Left lung (tissue), 4 donors: ENCODE measurements at regions not wholly inside any gene's neighbourhood (a gene's known extent, or its start where the extent isn't known, plus 50 kb on each side); places are given as distances from the start of the nearest gene placed in this dataset.

Source experiments
- ATAC-seq: fragments of 200-7000 bp; cut with Tn5 transposase; one replicate; pipeline ENCODE4 v1.9.1; 2020; ENCODE audit warnings: moderate library complexity
- DNase-seq, 4 donors: peaks; one replicate each; pipeline ENCODE4 v3.0.0-alpha.2; 2013 to 2020
- H3K27ac ChIP-seq, 2 donors: fragments of 200-600 bp; sonication (generic) in 1 of 2; one replicate each; pipeline versions ENCODE4 v1.5.0 to v1.8.0; 2020 to 2021
- H3K27me3 ChIP-seq, 2 donors: fragments of 200-600 bp; sonication (generic) in 1 of 2; one replicate each; pipeline versions ENCODE4 v1.5.0 to v1.8.0; 2020 to 2021
- H3K36me3 ChIP-seq, 2 donors: fragments of 200-600 bp; sonication (generic) in 1 of 2; one replicate each; pipeline versions ENCODE4 v1.5.0 to v1.8.0; 2020 to 2021
- H3K4me1 ChIP-seq, 2 donors: fragments of 200-600 bp; one replicate each; pipeline ENCODE4 v1.8.0; 2021
- H3K4me3 ChIP-seq, 2 donors: fragments of 200-600 bp; sonication (generic) in 1 of 2; one replicate each; pipeline versions ENCODE4 v1.5.0 to v1.8.0; 2020 to 2021; ENCODE audit warnings: mild to moderate bottlenecking in 1 of 2
- H3K9me3 ChIP-seq, 2 donors: fragments of 200-600 bp; sonication (generic) in 1 of 2; one replicate each; pipeline versions ENCODE4 v1.5.0 to v1.8.0; 2020 to 2021
- intact Hi-C, 2 donors: fragments of 100-400 bp; cut with DNase I; formaldehyde crosslinking; loops; one replicate each; pipeline versions ENCODE4 v1.11.2 to v1.14.2; 2022
- TF ChIP-seq, protein P1 (sequence below), 2 donors: fragments of 200-600 bp; sonication (generic) in 1 of 2; IDR thresholded peaks; one replicate each; pipeline versions ENCODE4 v1.5.0 to v1.8.0; 2021; ENCODE audit warnings: antibody characterized with exemption in 2 of 2
- donor health status: DM: no; HTN: yes; CAD: no.
- donor health status: DM: no; HTN: no; CAD: no.

DNA sequence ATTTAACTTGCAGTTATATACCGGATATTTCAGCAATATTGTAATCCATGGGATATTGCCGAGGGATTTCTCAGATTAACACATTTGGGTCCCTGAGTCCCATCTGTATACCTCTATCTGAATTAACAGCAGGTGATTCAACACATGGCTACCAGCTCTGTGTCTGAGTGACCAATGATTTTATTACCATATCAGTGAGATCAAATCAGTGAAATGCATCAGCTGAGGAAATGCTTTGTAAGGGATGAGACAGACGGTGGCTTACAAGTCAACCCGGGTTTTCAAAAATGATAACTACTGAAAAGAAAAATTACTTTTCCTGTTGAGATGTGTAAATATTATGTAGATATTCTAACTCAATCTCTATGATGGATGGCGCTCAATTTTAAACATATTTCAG, 504.1 kb upstream of the PKN2 start:
- TF ChIP-seq, protein P1, sequence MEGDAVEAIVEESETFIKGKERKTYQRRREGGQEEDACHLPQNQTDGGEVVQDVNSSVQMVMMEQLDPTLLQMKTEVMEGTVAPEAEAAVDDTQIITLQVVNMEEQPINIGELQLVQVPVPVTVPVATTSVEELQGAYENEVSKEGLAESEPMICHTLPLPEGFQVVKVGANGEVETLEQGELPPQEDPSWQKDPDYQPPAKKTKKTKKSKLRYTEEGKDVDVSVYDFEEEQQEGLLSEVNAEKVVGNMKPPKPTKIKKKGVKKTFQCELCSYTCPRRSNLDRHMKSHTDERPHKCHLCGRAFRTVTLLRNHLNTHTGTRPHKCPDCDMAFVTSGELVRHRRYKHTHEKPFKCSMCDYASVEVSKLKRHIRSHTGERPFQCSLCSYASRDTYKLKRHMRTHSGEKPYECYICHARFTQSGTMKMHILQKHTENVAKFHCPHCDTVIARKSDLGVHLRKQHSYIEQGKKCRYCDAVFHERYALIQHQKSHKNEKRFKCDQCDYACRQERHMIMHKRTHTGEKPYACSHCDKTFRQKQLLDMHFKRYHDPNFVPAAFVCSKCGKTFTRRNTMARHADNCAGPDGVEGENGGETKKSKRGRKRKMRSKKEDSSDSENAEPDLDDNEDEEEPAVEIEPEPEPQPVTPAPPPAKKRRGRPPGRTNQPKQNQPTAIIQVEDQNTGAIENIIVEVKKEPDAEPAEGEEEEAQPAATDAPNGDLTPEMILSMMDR (IDR thresholded peaks at IDR 0.05): no peak
- intact Hi-C loops: no loop called here
- Histone ChIP-seq H3K4me3 (no peak overlapping the region), H3K9me3 (no peaks in the 10 kb centered on the region), H3K27me3 (no peaks in the 10 kb centered on the region), H3K4me1 (no peaks in the 10 kb centered on the region), H3K36me3 (no peaks in the 10 kb centered on the region), H3K27ac (no peak overlapping the region)
- no peak for DNase-seq
- no peak for ATAC-seq

DNA sequence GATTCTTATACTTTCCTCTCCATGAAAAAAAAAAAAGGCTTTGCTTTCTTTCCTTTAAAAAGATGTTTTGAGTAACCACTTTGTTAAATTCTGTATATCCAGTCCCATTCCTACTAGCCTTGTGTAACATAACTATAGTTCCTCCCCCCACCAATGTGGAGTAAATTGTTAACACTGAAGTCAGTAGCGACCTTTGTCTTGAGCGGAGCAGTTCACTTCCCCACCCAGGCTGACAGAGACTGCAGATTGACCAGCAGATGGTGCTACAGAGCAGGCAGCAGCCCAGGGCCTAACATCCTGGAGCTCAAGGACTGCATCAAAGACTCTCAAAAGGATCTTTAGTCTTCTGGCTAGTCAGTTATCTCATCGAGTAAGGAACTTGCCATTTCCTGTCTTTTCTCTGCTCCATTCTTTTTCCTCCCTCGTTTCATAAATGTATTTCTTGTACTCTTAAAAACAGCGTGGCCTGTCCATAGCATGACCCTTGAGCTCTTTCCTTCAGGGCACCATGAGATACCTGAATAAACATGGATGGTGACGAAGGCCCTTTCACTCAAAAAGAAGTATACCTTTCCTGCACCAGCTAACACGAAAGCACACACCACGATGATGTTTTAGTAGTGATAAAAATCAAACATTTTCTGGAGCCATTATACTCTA, 503.5 kb upstream of the PKN2 start:
- TF ChIP-seq, protein P1 (IDR thresholded peaks at IDR 0.05): peak; percentile 76 to 93
- no peaks in the 10 kb centered on the region for H3K27me3 ChIP-seq
- ATAC-seq (peak; percentile 97), DNase-seq (peak; percentile 63 to 89 (median 70))
- no peaks in the 10 kb centered on the region for H3K4me1 ChIP-seq
- no peak overlapping the region for H3K27ac ChIP-seq
- intact Hi-C loops: no loop called here
- H3K36me3 ChIP-seq: no peaks in the 10 kb centered on the region
- H3K9me3 ChIP-seq: no peaks in the 10 kb centered on the region
- no peak overlapping the region for H3K4me3 ChIP-seq

- no peaks in the 10 kb centered on the region for H3K9me3 ChIP-seq
- no peak for DNase-seq
Observed at GRCh38 chr1:88186911-88187310, 497.2 kb upstream of the PKN2 start.

GRCh38 chr1:88188038-88188437, 496.0 kb upstream of the PKN2 start:
- Histone ChIP-seq H3K27ac (no peak overlapping the region), H3K4me3 (no peak overlapping the region), H3K27me3 (no peaks in the 10 kb centered on the region), H3K36me3 (no peaks in the 10 kb centered on the region), H3K4me1 (no peaks in the 10 kb centered on the region), H3K9me3 (no peaks in the 10 kb centered on the region)
- DNase-seq (no peak), ATAC-seq (no peak)
- intact Hi-C loops: no loop called here
- TF ChIP-seq, protein P1 (IDR thresholded peaks at IDR 0.05): no peak

More at GRCh38 chr1:88186911-88187310, 497.2 kb upstream of the PKN2 start:
- Histone ChIP-seq H3K36me3 (no peaks in the 10 kb centered on the region), H3K4me3 (no peak overlapping the region), H3K4me1 (no peaks in the 10 kb centered on the region), H3K27me3 (no peaks in the 10 kb centered on the region), H3K27ac (no peak overlapping the region)
- TF ChIP-seq, protein P1 (IDR thresholded peaks at IDR 0.05): no peak
- intact Hi-C loops: no loop called here
- no peak for ATAC-seq

- DNase-seq (no peak), ATAC-seq (no peak)
- no peak overlapping the region for H3K27ac ChIP-seq
Observed at GRCh38 chr1:88189525-88189924, 494.5 kb upstream of the PKN2 start.

More at GRCh38 chr1:88189525-88189924, 494.5 kb upstream of the PKN2 start:
- H3K9me3 ChIP-seq: no peaks in the 10 kb centered on the region
- no peaks in the 10 kb centered on the region for H3K27me3 ChIP-seq
- H3K4me3 ChIP-seq: no peak overlapping the region
- H3K4me1 ChIP-seq: no peaks in the 10 kb centered on the region
- intact Hi-C loops: no loop called here
- H3K36me3 ChIP-seq: no peaks in the 10 kb centered on the region
- TF ChIP-seq, protein P1 (IDR thresholded peaks at IDR 0.05): no peak
